ENCODE measurements at regions not wholly inside any gene's neighbourhood (a gene's known extent, or its start where the extent isn't known, plus 50 kb on each side); places are given as distances from the start of the nearest gene placed in this dataset.
"Not testable (repeated sequence)": the region's sequence is repeated elsewhere in the genome, so short reads cannot be mapped to it uniquely, and the experiment has no call there.

- no peak overlapping the region for H3K27ac Mint-ChIP-seq
- H3K4me3 Mint-ChIP-seq: no peak overlapping the region
- H3K4me1 Mint-ChIP-seq (ENCODE audit: low read depth): no peaks in the 10 kb centered on the region
- peaks cover 8 to 9% of the 10 kb centered on the region in 2 donors for H3K9me3 Mint-ChIP-seq
- H3K27me3 Mint-ChIP-seq (ENCODE audit: low read depth): no peaks in the 10 kb centered on the region
- peaks cover 4 to 5% of the 10 kb centered on the region in 2 donors for H3K36me3 Mint-ChIP-seq (ENCODE audit: insufficient read depth in 2 of 2)
- DNase-seq: no peak
- no peak for ATAC-seq (replicated peaks in 1 of 2)
Measured at GRCh38 chr14:53252141-53252540, 99.0 kb upstream of the DDHD1 start.

- no peak overlapping the region for H3K27ac Mint-ChIP-seq
- peaks cover 9 to 11% of the 10 kb centered on the region in 2 donors for H3K9me3 Mint-ChIP-seq
- ATAC-seq (replicated peaks in 1 of 2) (no peak), DNase-seq (no peak)
- H3K4me1 Mint-ChIP-seq (ENCODE audit: low read depth): no peaks in the 10 kb centered on the region
- H3K36me3 Mint-ChIP-seq (ENCODE audit: insufficient read depth in 2 of 2): peaks cover under 1 to 2% of the 10 kb centered on the region in 2 donors
- H3K4me3 Mint-ChIP-seq: no peak overlapping the region
- no peaks in the 10 kb centered on the region for H3K27me3 Mint-ChIP-seq (ENCODE audit: low read depth)
Measured at GRCh38 chr14:53249059-53249458, 95.9 kb upstream of the DDHD1 start.

GRCh38 chr14:53247596-53248370 lies 94.7 kb upstream of the DDHD1 start:
- Mint-ChIP-seq H3K36me3 (ENCODE audit: insufficient read depth in 2 of 2) (peaks cover under 1% of the 10 kb centered on the region in 2 donors), H3K4me1 (ENCODE audit: low read depth) (no peaks in the 10 kb centered on the region), H3K4me3 (no peak overlapping the region), H3K27me3 (ENCODE audit: low read depth) (no peaks in the 10 kb centered on the region), H3K27ac (no peak overlapping the region), H3K9me3 (peaks cover 6 to 8% of the 10 kb centered on the region in 2 donors)
- ATAC-seq (replicated peaks in 1 of 2) (no peak), DNase-seq (no peak)

GRCh38 chr14:53242898-53243297 lies 89.8 kb upstream of the DDHD1 start:
- peaks cover 13 to 16% of the 10 kb centered on the region in 2 donors for H3K9me3 Mint-ChIP-seq
- H3K4me3 Mint-ChIP-seq; ATAC-seq (replicated peaks in 1 of 2); H3K36me3 Mint-ChIP-seq (ENCODE audit: insufficient read depth in 2 of 2); H3K27me3 Mint-ChIP-seq (ENCODE audit: low read depth); H3K4me1 Mint-ChIP-seq (ENCODE audit: low read depth); H3K27ac Mint-ChIP-seq; DNase-seq: not testable (repeated sequence)

- H3K27me3 Mint-ChIP-seq (ENCODE audit: low read depth): no peaks in the 10 kb centered on the region
- H3K36me3 Mint-ChIP-seq (ENCODE audit: insufficient read depth in 2 of 2): peaks cover 4% of the 10 kb centered on the region in 2 donors
- no peak for DNase-seq
- peaks cover 4 to 5% of the 10 kb centered on the region in 2 donors for H3K9me3 Mint-ChIP-seq
- no peaks in the 10 kb centered on the region for H3K4me1 Mint-ChIP-seq (ENCODE audit: low read depth)
- no peak for ATAC-seq (replicated peaks in 1 of 2)
- H3K27ac Mint-ChIP-seq: no peak overlapping the region
- H3K4me3 Mint-ChIP-seq: no peak overlapping the region
Measured at GRCh38 chr14:53237488-53237887, 84.4 kb upstream of the DDHD1 start.

GRCh38 chr14:53236708-53237107 lies 83.6 kb upstream of the DDHD1 start:
- no peaks in the 10 kb centered on the region for H3K4me1 Mint-ChIP-seq (ENCODE audit: low read depth)
- H3K36me3 Mint-ChIP-seq (ENCODE audit: insufficient read depth in 2 of 2): no peaks in the 10 kb centered on the region
- H3K9me3 Mint-ChIP-seq: peaks cover 0 to 1% of the 10 kb centered on the region in 2 donors
- no peak overlapping the region for H3K27ac Mint-ChIP-seq
- H3K27me3 Mint-ChIP-seq (ENCODE audit: low read depth): no peaks in the 10 kb centered on the region
- H3K4me3 Mint-ChIP-seq: no peak overlapping the region
- no peak for ATAC-seq (replicated peaks in 1 of 2)
- no peak for DNase-seq

GRCh38 chr14:53231171-53231570 lies 78.0 kb upstream of the DDHD1 start:
- H3K27ac Mint-ChIP-seq: no peak overlapping the region
- no peaks in the 10 kb centered on the region for H3K27me3 Mint-ChIP-seq (ENCODE audit: low read depth)
- ATAC-seq (replicated peaks in 1 of 2) (no peak), DNase-seq (no peak)
- no peak overlapping the region for H3K4me3 Mint-ChIP-seq
- H3K4me1 Mint-ChIP-seq (ENCODE audit: low read depth): no peaks in the 10 kb centered on the region
- H3K9me3 Mint-ChIP-seq: peaks cover 3 to 4% of the 10 kb centered on the region in 2 donors
- H3K36me3 Mint-ChIP-seq (ENCODE audit: insufficient read depth in 2 of 2): peaks cover 2 to 3% of the 10 kb centered on the region in 2 donors

GRCh38 chr14:53228966-53229365 lies 75.8 kb upstream of the DDHD1 start:
- H3K36me3 Mint-ChIP-seq (ENCODE audit: insufficient read depth in 2 of 2): peaks cover 9 to 15% of the 10 kb centered on the region in 2 donors
- H3K4me3 Mint-ChIP-seq: no peak overlapping the region
- peaks cover 14% of the 10 kb centered on the region in 2 donors for H3K9me3 Mint-ChIP-seq
- H3K27me3 Mint-ChIP-seq (ENCODE audit: low read depth): no peaks in the 10 kb centered on the region
- no peak for DNase-seq
- H3K4me1 Mint-ChIP-seq (ENCODE audit: low read depth): peaks cover 5% of the 10 kb centered on the region
- no peak overlapping the region for H3K27ac Mint-ChIP-seq
- no peak for ATAC-seq (replicated peaks in 1 of 2)

GRCh38 chr14:53227154-53227718 lies 74.1 kb upstream of the DDHD1 start:
- H3K36me3 Mint-ChIP-seq (ENCODE audit: insufficient read depth in 2 of 2): peaks cover 9 to 15% of the 10 kb centered on the region in 2 donors

GRCh38 chr14:53226553-53226952 lies 73.4 kb upstream of the DDHD1 start:
- Mint-ChIP-seq H3K36me3 (ENCODE audit: insufficient read depth in 2 of 2) (peaks cover 9 to 15% of the 10 kb centered on the region in 2 donors), H3K27ac (no peak overlapping the region), H3K4me1 (ENCODE audit: low read depth) (peaks cover 5% of the 10 kb centered on the region), H3K9me3 (peaks cover 14% of the 10 kb centered on the region in 2 donors), H3K27me3 (ENCODE audit: low read depth) (no peaks in the 10 kb centered on the region), H3K4me3 (no peak overlapping the region)
- DNase-seq (no peak), ATAC-seq (replicated peaks in 1 of 2) (no peak)

More at GRCh38 chr14:53227154-53227718, 74.1 kb upstream of the DDHD1 start:
- H3K9me3 Mint-ChIP-seq: peaks cover 14% of the 10 kb centered on the region in 2 donors
- H3K27me3 Mint-ChIP-seq (ENCODE audit: low read depth): no peaks in the 10 kb centered on the region
- H3K4me1 Mint-ChIP-seq (ENCODE audit: low read depth): peaks cover 5% of the 10 kb centered on the region
- H3K27ac Mint-ChIP-seq: no peak overlapping the region
- H3K4me3 Mint-ChIP-seq: no peak overlapping the region
- ATAC-seq (replicated peaks in 1 of 2): no peak
- no peak for DNase-seq

- no peak for ATAC-seq (replicated peaks in 1 of 2)
- DNase-seq: no peak
- Mint-ChIP-seq H3K9me3 (peaks cover 7 to 9% of the 10 kb centered on the region in 2 donors), H3K4me3 (no peak overlapping the region), H3K27ac (no peak overlapping the region), H3K4me1 (ENCODE audit: low read depth) (peaks cover 11% of the 10 kb centered on the region), H3K36me3 (ENCODE audit: insufficient read depth in 2 of 2) (peaks cover 4 to 10% of the 10 kb centered on the region in 2 donors), H3K27me3 (ENCODE audit: low read depth) (no peaks in the 10 kb centered on the region)
Measured at GRCh38 chr14:53220914-53221313, 67.8 kb upstream of the DDHD1 start.

- no peak for ATAC-seq (replicated peaks in 1 of 2)
- H3K9me3 Mint-ChIP-seq: no peaks in the 10 kb centered on the region
- H3K36me3 Mint-ChIP-seq (ENCODE audit: insufficient read depth in 2 of 2): no peaks in the 10 kb centered on the region
- peak overlapping the region; percentile 62 for H3K27ac Mint-ChIP-seq
- H3K4me3 Mint-ChIP-seq: peak overlapping the region; percentile 88 to 92
- H3K27me3 Mint-ChIP-seq (ENCODE audit: low read depth): no peaks in the 10 kb centered on the region
- peaks cover 6% of the 10 kb centered on the region for H3K4me1 Mint-ChIP-seq (ENCODE audit: low read depth)
- no peak for DNase-seq
Measured at GRCh38 chr14:53218161-53218560, 65.0 kb upstream of the DDHD1 start.

- no peaks in the 10 kb centered on the region for H3K27me3 Mint-ChIP-seq (ENCODE audit: low read depth)
Measured at GRCh38 chr14:53217316-53217994, 64.3 kb upstream of the DDHD1 start.

More at GRCh38 chr14:53217316-53217994, 64.3 kb upstream of the DDHD1 start:
- peak overlapping the region; percentile 19 for H3K27ac Mint-ChIP-seq
- ATAC-seq (replicated peaks in 1 of 2) (peak; percentile 99), DNase-seq (peak; percentile 88)
- no peaks in the 10 kb centered on the region for H3K9me3 Mint-ChIP-seq
- H3K4me1 Mint-ChIP-seq (ENCODE audit: low read depth): peaks cover 6% of the 10 kb centered on the region
- H3K4me3 Mint-ChIP-seq: peak overlapping the region; percentile 88 to 92
- H3K36me3 Mint-ChIP-seq (ENCODE audit: insufficient read depth in 2 of 2): no peaks in the 10 kb centered on the region
